Upper lobe of right lung (tissue), 1 donor: ENCODE measurements at regions not wholly inside any gene's neighbourhood (a gene's known extent, or its start where the extent isn't known, plus 50 kb on each side); places are given as distances from the start of the nearest gene placed in this dataset.

ENCODE experiments used
- ATAC-seq: fragments of 200-7000 bp; cut with Tn5 transposase; one replicate; pipeline ENCODE4 v1.9.1; 2020; ENCODE audit warnings: mild to moderate bottlenecking, moderate library complexity
- DNase-seq: peaks from one replicate; pipeline ENCODE4 v3.0.0-alpha.2; 2020
- H3K27ac ChIP-seq: fragments of 200-600 bp; one replicate; pipeline ENCODE4 v1.8.0; 2022
- H3K27me3 ChIP-seq: fragments of 200-600 bp; one replicate; pipeline ENCODE4 v1.8.0; 2022; ENCODE audit warnings: mild to moderate bottlenecking
- H3K36me3 ChIP-seq: fragments of 200-600 bp; one replicate; pipeline ENCODE4 v1.8.0; 2022
- H3K4me1 ChIP-seq: fragments of 200-600 bp; one replicate; pipeline ENCODE4 v1.8.0; 2022
- H3K4me3 ChIP-seq: fragments of 200-600 bp; one replicate; pipeline ENCODE4 v1.8.0; 2022; ENCODE audit warnings: mild to moderate bottlenecking
- H3K9me3 ChIP-seq: fragments of 200-600 bp; one replicate; pipeline ENCODE4 v1.8.0; 2022
- intact Hi-C: fragments of 100-400 bp; cut with DNase I; formaldehyde crosslinking; loops from one replicate; pipeline ENCODE4 v1.11.0; 2022
- TF ChIP-seq, protein P1 (sequence below): fragments of 200-600 bp; IDR thresholded peaks from one replicate; pipeline ENCODE4 v1.8.0; 2022; ENCODE audit warnings: antibody characterized with exemption
- donor health status: DM: no; HTN: yes; CAD: no; lungs with severe emphysema.

DNA sequence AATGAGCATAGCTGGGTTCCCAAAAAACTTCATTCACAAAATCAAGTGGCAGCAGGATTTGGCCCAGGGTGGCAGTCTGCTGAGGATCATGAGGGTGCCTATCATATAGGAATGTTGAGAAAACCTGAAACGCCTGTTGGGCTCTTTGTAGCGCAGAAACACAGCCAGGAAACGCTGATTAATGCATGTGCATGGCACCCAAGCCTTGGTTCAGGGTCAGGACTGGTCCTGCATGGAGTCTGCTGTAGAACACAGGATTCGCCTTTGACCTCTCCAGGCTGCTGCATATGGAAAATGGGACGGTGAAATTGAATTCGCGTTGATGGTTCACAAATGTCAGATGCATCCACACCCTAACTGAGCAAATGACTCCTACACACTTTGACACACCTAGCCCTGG lies 227.9 kb upstream of the COPS8 start:
- no peaks in the 10 kb centered on the region for H3K36me3 ChIP-seq
- TF ChIP-seq, protein P1, sequence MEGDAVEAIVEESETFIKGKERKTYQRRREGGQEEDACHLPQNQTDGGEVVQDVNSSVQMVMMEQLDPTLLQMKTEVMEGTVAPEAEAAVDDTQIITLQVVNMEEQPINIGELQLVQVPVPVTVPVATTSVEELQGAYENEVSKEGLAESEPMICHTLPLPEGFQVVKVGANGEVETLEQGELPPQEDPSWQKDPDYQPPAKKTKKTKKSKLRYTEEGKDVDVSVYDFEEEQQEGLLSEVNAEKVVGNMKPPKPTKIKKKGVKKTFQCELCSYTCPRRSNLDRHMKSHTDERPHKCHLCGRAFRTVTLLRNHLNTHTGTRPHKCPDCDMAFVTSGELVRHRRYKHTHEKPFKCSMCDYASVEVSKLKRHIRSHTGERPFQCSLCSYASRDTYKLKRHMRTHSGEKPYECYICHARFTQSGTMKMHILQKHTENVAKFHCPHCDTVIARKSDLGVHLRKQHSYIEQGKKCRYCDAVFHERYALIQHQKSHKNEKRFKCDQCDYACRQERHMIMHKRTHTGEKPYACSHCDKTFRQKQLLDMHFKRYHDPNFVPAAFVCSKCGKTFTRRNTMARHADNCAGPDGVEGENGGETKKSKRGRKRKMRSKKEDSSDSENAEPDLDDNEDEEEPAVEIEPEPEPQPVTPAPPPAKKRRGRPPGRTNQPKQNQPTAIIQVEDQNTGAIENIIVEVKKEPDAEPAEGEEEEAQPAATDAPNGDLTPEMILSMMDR, result no peak
- intact Hi-C loops, result no loop called here
- H3K27ac ChIP-seq, result no peak overlapping the region
- no peaks in the 10 kb centered on the region for H3K9me3 ChIP-seq
- H3K4me1 ChIP-seq, result peaks cover 2% of the 10 kb centered on the region
- DNase-seq, result no peak
- ATAC-seq, result no peak
- H3K27me3 ChIP-seq, result no peaks in the 10 kb centered on the region
- no peak overlapping the region for H3K4me3 ChIP-seq

DNA sequence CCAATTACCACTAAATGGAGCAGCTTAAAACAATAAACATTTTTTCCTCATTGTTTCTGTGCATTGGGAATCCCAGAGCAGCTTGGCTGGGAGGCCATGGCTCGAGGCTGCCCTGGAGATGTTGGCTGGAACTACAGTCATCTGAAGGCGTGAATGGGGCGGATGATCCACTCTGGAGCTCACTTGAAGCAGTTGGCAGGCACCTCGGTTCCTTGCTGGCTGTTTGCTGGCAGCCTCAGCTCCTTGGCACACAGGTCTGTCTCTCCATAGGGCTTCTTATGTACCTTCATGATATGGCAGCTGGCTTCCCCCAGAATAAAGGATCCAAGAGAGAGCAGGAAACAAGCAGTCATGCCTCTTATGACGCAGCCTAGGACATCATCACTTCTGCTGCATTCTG lies 227.0 kb upstream of the COPS8 start:
- no peaks in the 10 kb centered on the region for H3K4me1 ChIP-seq
- no peak for ATAC-seq
- TF ChIP-seq, protein P1, result no peak
- H3K9me3 ChIP-seq, result no peaks in the 10 kb centered on the region
- no peaks in the 10 kb centered on the region for H3K27me3 ChIP-seq
- intact Hi-C loops, result no loop called here
- no peak for DNase-seq
- no peak overlapping the region for H3K4me3 ChIP-seq
- no peak overlapping the region for H3K27ac ChIP-seq
- no peaks in the 10 kb centered on the region for H3K36me3 ChIP-seq

DNA sequence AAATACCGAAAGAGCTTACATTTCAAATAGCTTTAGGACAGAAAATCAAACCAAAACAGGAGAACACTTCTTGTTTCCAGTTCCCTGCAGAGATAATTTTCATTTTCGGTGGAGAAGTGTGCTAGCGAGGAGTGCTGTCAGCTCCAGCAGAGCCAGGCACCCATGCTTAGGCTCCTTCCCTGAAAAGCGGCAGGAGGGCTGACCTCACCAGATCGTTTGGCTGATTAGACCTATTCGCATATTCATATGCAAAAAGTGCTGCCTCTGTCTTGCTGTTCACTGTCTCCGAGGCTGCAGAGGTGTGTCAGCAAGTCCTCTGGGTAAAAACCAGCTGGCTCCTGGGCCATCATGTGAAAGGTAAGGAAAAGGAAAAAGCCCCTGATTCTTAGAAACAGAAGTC lies 225.8 kb upstream of the COPS8 start:
- Histone ChIP-seq H3K36me3 (no peaks in the 10 kb centered on the region), H3K4me3 (no peak overlapping the region), H3K9me3 (no peaks in the 10 kb centered on the region), H3K4me1 (no peaks in the 10 kb centered on the region), H3K27ac (no peak overlapping the region), H3K27me3 (no peaks in the 10 kb centered on the region)
- DNase-seq (no peak), ATAC-seq (no peak)
- intact Hi-C loops, result no loop called here
- TF ChIP-seq, protein P1, result no peak

DNA sequence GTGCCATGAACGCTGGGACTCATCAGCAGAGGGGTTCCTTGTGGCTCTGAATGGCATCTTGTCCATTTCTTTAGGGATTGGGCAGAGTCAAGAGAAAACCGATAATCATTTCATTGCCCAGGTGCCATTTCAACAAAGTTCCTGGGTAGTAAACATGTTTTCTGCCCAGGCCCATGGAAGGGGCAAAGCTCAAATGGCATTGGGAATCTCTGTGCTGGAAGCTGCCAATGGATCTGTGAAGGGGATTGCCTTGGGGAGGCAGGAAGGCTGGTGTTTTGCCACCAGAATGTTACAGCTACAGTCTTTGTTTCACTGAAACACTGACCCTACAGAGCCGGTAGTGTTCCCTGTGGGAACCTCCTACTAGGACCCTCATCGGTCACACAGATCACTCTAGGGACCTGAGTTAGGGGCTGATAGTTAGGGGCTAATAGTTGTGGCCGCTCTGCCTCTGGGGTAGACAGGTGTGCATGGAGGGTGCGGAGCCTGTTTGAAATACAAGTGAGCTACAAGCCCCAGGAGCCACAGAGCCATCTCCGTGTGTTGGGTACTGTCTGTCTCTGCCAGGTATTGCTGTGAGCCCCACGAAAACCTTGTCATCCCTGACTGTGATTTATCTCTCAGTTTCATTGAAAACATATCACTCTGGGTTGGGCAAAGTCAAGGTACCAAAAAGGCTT lies 224.4 kb upstream of the COPS8 start:
- no peaks in the 10 kb centered on the region for H3K4me1 ChIP-seq
- H3K36me3 ChIP-seq, result no peaks in the 10 kb centered on the region
- DNase-seq (no peak), ATAC-seq (no peak)
- H3K9me3 ChIP-seq, result no peaks in the 10 kb centered on the region
- TF ChIP-seq, protein P1, result no peak
- no peaks in the 10 kb centered on the region for H3K27me3 ChIP-seq
- intact Hi-C loops, result no loop called here
- H3K4me3 ChIP-seq, result no peak overlapping the region
- H3K27ac ChIP-seq, result no peak overlapping the region

DNA sequence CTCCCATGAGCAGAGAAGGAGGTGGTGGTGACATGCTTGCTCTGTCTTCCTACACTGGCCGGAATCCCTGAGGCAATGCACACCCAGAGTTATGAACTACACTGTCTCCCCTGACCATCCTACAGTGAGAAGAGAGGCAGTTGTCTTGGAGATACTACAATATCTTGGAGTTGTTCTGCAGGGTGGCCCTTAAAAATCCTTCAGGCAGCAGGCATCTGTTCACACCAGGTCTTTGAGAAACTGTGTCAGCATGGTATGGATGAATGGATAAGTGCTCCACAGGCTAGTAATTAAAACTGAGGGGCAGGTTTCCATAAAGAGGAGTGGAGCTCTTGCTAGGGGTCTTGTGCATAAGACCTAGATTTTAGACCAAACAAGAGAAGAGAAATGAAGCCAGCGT lies 223.7 kb upstream of the COPS8 start:
- no peak for ATAC-seq
- TF ChIP-seq, protein P1, result no peak
- H3K9me3 ChIP-seq, result no peaks in the 10 kb centered on the region
- intact Hi-C loops, result no loop called here
- H3K36me3 ChIP-seq, result no peaks in the 10 kb centered on the region
- H3K27me3 ChIP-seq, result no peaks in the 10 kb centered on the region
- no peak overlapping the region for H3K27ac ChIP-seq
- no peak for DNase-seq
- no peaks in the 10 kb centered on the region for H3K4me1 ChIP-seq
- H3K4me3 ChIP-seq, result no peak overlapping the region

DNA sequence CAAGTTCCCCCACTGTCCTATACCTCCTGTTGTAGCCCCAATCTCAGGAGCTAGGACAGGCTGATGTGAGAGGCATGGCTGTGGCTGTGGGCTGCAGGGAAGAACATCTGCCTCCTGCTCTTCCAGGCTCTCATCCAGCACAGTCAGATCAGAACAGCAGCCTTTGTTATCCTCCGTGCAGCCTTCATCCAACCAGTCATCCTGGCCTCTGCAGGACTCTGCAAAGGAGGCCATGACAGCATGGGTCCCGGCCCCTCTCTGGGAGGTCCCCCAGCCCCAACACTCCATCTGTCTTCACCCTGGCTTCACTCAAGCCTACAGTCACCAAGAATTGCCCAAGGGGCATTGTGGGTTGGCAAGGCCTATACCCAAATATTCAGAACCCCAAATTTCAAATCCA lies 223.2 kb upstream of the COPS8 start:
- no peaks in the 10 kb centered on the region for H3K36me3 ChIP-seq
- no peak overlapping the region for H3K27ac ChIP-seq
- no peaks in the 10 kb centered on the region for H3K27me3 ChIP-seq
- no peaks in the 10 kb centered on the region for H3K9me3 ChIP-seq
- intact Hi-C loops, result no loop called here
- no peak overlapping the region for H3K4me3 ChIP-seq
- ATAC-seq (no peak), DNase-seq (no peak)
- TF ChIP-seq, protein P1, result no peak
- H3K4me1 ChIP-seq, result no peaks in the 10 kb centered on the region
